IMR-90 (cell line): ENCODE measurements at regions not wholly inside any gene's neighbourhood (a gene's known extent, or its start where the extent isn't known, plus 50 kb on each side); places are given as distances from the start of the nearest gene placed in this dataset.
"Not testable (repeated sequence)": the region's sequence is repeated elsewhere in the genome, so short reads cannot be mapped to it uniquely, and the experiment has no call there.

ENCODE experiments used
- ATAC-seq: fragments of 200-7000 bp; cut with Tn5 transposase; 2 replicates; pipeline ENCODE4 v1.9.1; 2020; ENCODE audit warnings: low read depth, mild to moderate bottlenecking, moderate library complexity
- BruUV-seq: library from RNA; stranded (reverse); fragments of 400-500 nt; replicated peaks from 2 replicates; lab custom pipeline; 2021; lab: Mats Ljungman, UMichigan
- CTCF ChIA-PET: fragments of 300-600 bp; formaldehyde crosslinking; extraction: SDS; loops from one replicate; lab custom pipeline; 2021; ENCODE audit warnings: antibody characterized with exemption; lab: Yijun Ruan, JAX
- POLR2A ChIA-PET: fragments of 300-600 bp; sonication (Branson Sonifier 250); formaldehyde crosslinking; loops from one replicate; lab custom pipeline; 2022; ENCODE audit warnings: antibody characterized with exemption; ENCODE audit not compliant: unreplicated experiment; lab: Charles Lee
- DNase-seq: peaks from one replicate; pipeline ENCODE4 v3.0.0; 2013
- H2AFZ ChIP-seq: replicated peaks from 2 replicates; pipeline ENCODE3; 2013; ENCODE audit warnings: low read length, mild to moderate bottlenecking; ENCODE audit not compliant: poor library complexity
- H2AK5ac ChIP-seq: 2 replicates; pipeline ENCODE4 v1.6.1; 2013; ENCODE audit warnings: low read depth, low read length, inconsistent platforms
- H2AK9ac ChIP-seq: replicated peaks from 2 replicates; pipeline ENCODE3; 2013; ENCODE audit warnings: mild to moderate bottlenecking, low read depth, low read length, moderate library complexity; ENCODE audit not compliant: poor library complexity
- H2BK120ac ChIP-seq: 2 replicates; pipeline ENCODE4 v1.6.1; 2013; ENCODE audit warnings: low read depth, low read length, inconsistent platforms
- H2BK15ac ChIP-seq: 3 replicates; pipeline ENCODE4 v1.6.1; 2013; ENCODE audit warnings: low read depth, low read length, inconsistent platforms
- H2BK20ac ChIP-seq: 2 replicates; pipeline ENCODE4 v1.6.1; 2013; ENCODE audit warnings: low read depth, mild to moderate bottlenecking, inconsistent platforms, low read length, moderate library complexity
- H2BK5ac ChIP-seq: 2 replicates; pipeline ENCODE4 v1.6.1; 2013; ENCODE audit warnings: mild to moderate bottlenecking, low read depth, low read length, inconsistent platforms; ENCODE audit not compliant: poor library complexity, severe bottlenecking
- H3K14ac ChIP-seq: replicated peaks from 2 replicates; pipeline ENCODE4 v1.6.1; 2013; ENCODE audit warnings: low read depth, low read length, inconsistent platforms
- H3K18ac ChIP-seq: 2 replicates; pipeline ENCODE4 v1.6.1; 2013; ENCODE audit warnings: low read depth, low read length, control low read depth
- H3K23ac ChIP-seq: 2 replicates; pipeline ENCODE4 v1.6.1; 2013; ENCODE audit warnings: low read depth, low read length, inconsistent platforms
- H3K27ac ChIP-seq: 2 replicates; pipeline ENCODE4 v1.5.1; 2013; ENCODE audit warnings: mild to moderate bottlenecking, control low read depth, low read length; ENCODE audit not compliant: insufficient read depth
- H3K27me3 ChIP-seq: 2 replicates; pipeline ENCODE4 v1.6.1; 2013; ENCODE audit warnings: low read length; ENCODE audit not compliant: control insufficient read depth, insufficient read depth
- H3K36me3 ChIP-seq: 2 replicates; pipeline ENCODE4 v1.6.1; 2013; ENCODE audit warnings: low read length, mixed read lengths; ENCODE audit not compliant: control insufficient read depth, insufficient read depth
- H3K4ac ChIP-seq: 2 replicates; pipeline ENCODE4 v1.6.1; 2013; ENCODE audit warnings: low read depth, low read length, inconsistent platforms
- H3K4me1 ChIP-seq: 2 replicates; pipeline ENCODE4 v1.6.1; 2013; ENCODE audit warnings: low read length, mixed read lengths; ENCODE audit not compliant: control insufficient read depth, insufficient read depth
- H3K4me2 ChIP-seq: 2 replicates; pipeline ENCODE4 v1.6.1; 2013; ENCODE audit warnings: low read depth, mild to moderate bottlenecking, control low read depth, low read length, moderate library complexity
- H3K4me3 ChIP-seq: 2 replicates; pipeline ENCODE4 v1.5.1; 2013; ENCODE audit warnings: low read depth, mild to moderate bottlenecking, control low read depth, low read length, moderate library complexity; ENCODE audit not compliant: insufficient read depth
- H3K56ac ChIP-seq: 2 replicates; pipeline ENCODE4 v1.6.1; 2013; ENCODE audit warnings: low read length, inconsistent platforms; ENCODE audit not compliant: insufficient read depth; ENCODE audit errors: extremely low read depth
- H3K79me1 ChIP-seq, 2 experiments: 2 replicates each; pipeline ENCODE4 v1.6.1; 2013; ENCODE audit warnings: low read length in 2 of 2, inconsistent platforms in 1 of 2, low read depth in 1 of 2
- H3K9ac ChIP-seq: 2 replicates; pipeline ENCODE4 v1.6.1; 2013; ENCODE audit warnings: low read depth, low read length, control low read depth
- H3K9me1 ChIP-seq: 2 replicates; pipeline ENCODE4 v1.6.1; 2013; ENCODE audit warnings: low read length, inconsistent platforms; ENCODE audit not compliant: insufficient read depth
- H3K9me3 ChIP-seq: 2 replicates; pipeline ENCODE4 v1.6.1; 2013; ENCODE audit warnings: low read length; ENCODE audit not compliant: control insufficient read depth, insufficient read depth
- H4K20me1 ChIP-seq: 2 replicates; pipeline ENCODE4 v1.6.1; 2013; ENCODE audit warnings: low read length, inconsistent platforms; ENCODE audit not compliant: insufficient read depth
- H4K5ac ChIP-seq: 2 replicates; pipeline ENCODE4 v1.6.1; 2013; ENCODE audit warnings: mild to moderate bottlenecking, low read depth, low read length, control low read depth
- H4K8ac ChIP-seq, 2 experiments: 2 replicates each; pipeline ENCODE4 v1.6.1; 2013; ENCODE audit warnings: low read depth in 2 of 2, low read length in 2 of 2, control low read depth in 1 of 2, inconsistent platforms in 1 of 2
- H4K91ac ChIP-seq: 2 replicates; pipeline ENCODE4 v1.6.1; 2013; ENCODE audit warnings: low read depth, low read length, inconsistent platforms; ENCODE audit not compliant: insufficient read depth
- WGBS, 2 experiments: methylation state at CpG; one replicate each; pipeline versions ENCODE4 v1.1.5 to v1.1.7; 2013; ENCODE audit warnings: missing lambda C conversion rate in 2 of 2; ENCODE audit not compliant: insufficient read length in 1 of 2; ENCODE audit errors: extremely low coverage in 2 of 2; 5-methylcytosine and 5-hydroxymethylcytosine counted together
- dilution Hi-C: fragments of 300-500 bp; cut with HindIII; formaldehyde crosslinking; loops from one replicate; pipeline ENCODE4 v1.14.3; 2018; ENCODE audit warnings: low sequenced_read_pairs; ENCODE audit not compliant: unreplicated experiment
- in situ Hi-C: fragments of 300-500 bp; cut with MboI; formaldehyde crosslinking; loops from 3 replicates; pipeline ENCODE4 v1.14.3; 2019; ENCODE audit warnings: low sequenced_read_pairs, inconsistent platforms, mixed read lengths
- intact Hi-C: fragments of 100-400 bp; cut with micrococcal nuclease; formaldehyde crosslinking; loops from 2 replicates; pipeline ENCODE4 v1.10.0; 2022

DNA sequence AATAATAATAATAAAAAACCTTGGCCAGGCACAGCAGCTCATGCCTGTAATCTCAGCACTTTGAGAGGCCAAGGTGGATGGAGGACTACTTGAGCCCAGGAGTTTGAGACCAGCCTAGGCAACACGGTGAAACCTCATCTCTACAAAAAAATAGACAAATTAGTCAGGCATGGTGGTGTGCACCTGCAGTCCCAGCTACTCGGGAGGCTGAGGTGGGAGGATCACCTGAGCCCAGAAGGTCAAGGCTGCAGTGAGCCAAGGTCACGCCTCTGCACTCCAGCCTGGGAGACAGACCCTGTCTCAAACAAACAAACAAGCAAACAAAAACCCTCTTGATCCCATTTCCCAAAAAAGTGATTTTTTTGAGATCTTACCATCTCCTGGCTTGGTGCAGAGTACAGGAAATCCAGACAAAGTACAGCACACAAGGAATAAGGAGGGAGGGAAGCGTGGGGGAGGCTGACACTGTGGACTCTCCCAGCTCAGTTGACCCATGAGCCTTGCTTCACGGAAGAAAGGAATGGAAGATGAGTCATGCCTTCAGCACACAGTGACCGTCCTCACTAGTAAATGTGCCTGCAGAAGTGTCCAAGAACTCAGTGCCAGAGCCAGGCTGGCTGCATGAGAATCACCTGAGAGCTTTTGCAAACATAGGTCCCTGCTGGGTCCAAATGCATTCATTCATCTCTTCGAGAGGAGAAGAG is 136.9 kb downstream of the OTOP1 start:
- H2BK20ac ChIP-seq, H3K18ac ChIP-seq, H2AK9ac ChIP-seq, H3K4me1 ChIP-seq, BruUV-seq, H3K9me3 ChIP-seq, H4K20me1 ChIP-seq, H3K56ac ChIP-seq, CTCF ChIA-PET, H3K9me1 ChIP-seq, H3K36me3 ChIP-seq, H2AFZ ChIP-seq, POLR2A ChIA-PET, H4K8ac ChIP-seq, intact Hi-C loops, H3K27me3 ChIP-seq, H4K91ac ChIP-seq, H3K79me1 ChIP-seq, H3K9ac ChIP-seq, in situ Hi-C loops, dilution Hi-C loops, H3K27ac ChIP-seq, H3K4me3 ChIP-seq, H3K14ac ChIP-seq, H3K4ac ChIP-seq, H2BK120ac ChIP-seq, H4K5ac ChIP-seq, H2AK5ac ChIP-seq, H2BK15ac ChIP-seq, H3K4me2 ChIP-seq, ATAC-seq, H3K23ac ChIP-seq, DNase-seq, H2BK5ac ChIP-seq: not testable (repeated sequence)
- WGBS, 2 experiments: no CpG with 5 or more reads among the region's 7 CpGs

DNA sequence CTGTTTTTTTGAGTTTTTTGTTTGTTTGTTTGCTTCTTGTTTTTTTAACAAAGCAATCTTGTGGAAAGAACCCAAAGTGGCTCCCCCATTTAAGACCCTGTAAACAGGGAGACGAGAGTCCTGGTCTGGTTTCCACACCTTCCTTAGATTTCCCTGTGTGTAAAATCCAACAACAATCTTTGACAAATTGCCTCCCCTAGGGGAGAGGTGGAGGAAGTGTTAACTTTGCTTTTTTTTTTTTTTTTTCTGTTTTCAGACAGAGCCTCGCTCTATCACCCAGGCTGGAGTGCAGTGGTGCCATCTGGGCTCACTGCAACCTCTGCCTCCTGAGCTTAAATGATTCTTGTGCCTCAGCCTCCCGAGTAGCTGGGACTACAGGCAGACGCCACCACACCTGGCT is 136.0 kb downstream of the OTOP1 start:
- H3K14ac ChIP-seq, H4K20me1 ChIP-seq, H2AK5ac ChIP-seq, H2BK20ac ChIP-seq, H2AFZ ChIP-seq, H3K4me3 ChIP-seq, H3K18ac ChIP-seq, H4K8ac ChIP-seq, H3K56ac ChIP-seq, H3K9me3 ChIP-seq, BruUV-seq, H3K4ac ChIP-seq, H3K4me2 ChIP-seq, H2AK9ac ChIP-seq, H2BK120ac ChIP-seq, in situ Hi-C loops, intact Hi-C loops, CTCF ChIA-PET, H2BK15ac ChIP-seq, dilution Hi-C loops, H4K5ac ChIP-seq, H3K23ac ChIP-seq, H3K79me1 ChIP-seq, H2BK5ac ChIP-seq, H3K9me1 ChIP-seq, H4K91ac ChIP-seq, H3K9ac ChIP-seq, H3K27ac ChIP-seq, DNase-seq, H3K4me1 ChIP-seq, POLR2A ChIA-PET, H3K36me3 ChIP-seq, H3K27me3 ChIP-seq, ATAC-seq: not testable (repeated sequence)
- no CpG with 5 or more reads among the region's 4 CpGs for WGBS, 2 experiments
